Renal cortex interstitium (tissue), 11 donors: ENCODE measurements at regions not wholly inside any gene's neighbourhood (a gene's known extent, or its start where the extent isn't known, plus 50 kb on each side); places are given as distances from the start of the nearest gene placed in this dataset.

ENCODE experiments used
- DNase-seq, 11 donors: peaks; one replicate each; pipeline ENCODE4 v3.0.0-alpha.2; 2013; ENCODE audit warnings: low read depth in 9 of 11, low spot score in 4 of 11; ENCODE audit errors: extremely low read depth in 1 of 11

GRCh38 chr15:95401587-95401986 is 928.9 kb upstream of the NR2F2 start:
- peak in 1 of 11 donors; percentile 45 for DNase-seq

- DNase-seq = no peak
Measured at GRCh38 chr15:95405447-95405846, 925.1 kb upstream of the NR2F2 start.

GRCh38 chr15:95407534-95407933 is 923.0 kb upstream of the NR2F2 start:
- no peak for DNase-seq

GRCh38 chr15:95409211-95409610 is 921.3 kb upstream of the NR2F2 start:
- no peak for DNase-seq

GRCh38 chr15:95409626-95410310 is 920.7 kb upstream of the NR2F2 start:
- peak in 5 of 11 donors; percentile 28 to 59 (median 47) for DNase-seq

- DNase-seq = no peak
Measured at GRCh38 chr15:95410757-95411156, 919.7 kb upstream of the NR2F2 start.

- no peak for DNase-seq
Measured at GRCh38 chr15:95416576-95416975, 913.9 kb upstream of the NR2F2 start.

GRCh38 chr15:95417761-95418160 is 912.7 kb upstream of the NR2F2 start:
- DNase-seq = no peak

GRCh38 chr15:95422255-95422654 is 908.2 kb upstream of the NR2F2 start:
- DNase-seq = no peak

- no peak for DNase-seq
Measured at GRCh38 chr15:95425859-95426258, 904.6 kb upstream of the NR2F2 start.

GRCh38 chr15:95429345-95429744 is 901.2 kb upstream of the NR2F2 start:
- no peak for DNase-seq

GRCh38 chr15:95431518-95431917 is 899.0 kb upstream of the NR2F2 start:
- no peak for DNase-seq

- no peak for DNase-seq
Measured at GRCh38 chr15:95432878-95433405, 897.6 kb upstream of the NR2F2 start.

GRCh38 chr15:95439922-95440376 is 890.6 kb upstream of the NR2F2 start:
- no peak for DNase-seq

GRCh38 chr15:95440712-95441111 is 889.8 kb upstream of the NR2F2 start:
- no peak for DNase-seq

GRCh38 chr15:95442107-95442719 is 888.3 kb upstream of the NR2F2 start:
- DNase-seq = no peak

GRCh38 chr15:95444860-95445259 is 885.6 kb upstream of the NR2F2 start:
- DNase-seq = no peak

- no peak for DNase-seq
Measured at GRCh38 chr15:95446854-95447253, 883.6 kb upstream of the NR2F2 start.

- no peak for DNase-seq
Measured at GRCh38 chr15:95447486-95447885, 883.0 kb upstream of the NR2F2 start.

- DNase-seq = no peak
Measured at GRCh38 chr15:95448531-95449229, 881.8 kb upstream of the NR2F2 start.
